Activated T-helper 1 cell treated with Interleukin-2 at 50 U/mL for 16 hours (primary cell): ENCODE measurements at regions not wholly inside any gene's neighbourhood (a gene's known extent, or its start where the extent isn't known, plus 50 kb on each side); places are given as distances from the start of the nearest gene placed in this dataset.
"Not testable (repeated sequence)": the region's sequence is repeated elsewhere in the genome, so short reads cannot be mapped to it uniquely, and the experiment has no call there.

Experiments
- DNase-seq: peaks from one replicate; pipeline ENCODE4 v3.0.0-alpha.2; 2020; ENCODE audit warnings: low read depth

GRCh38 chr11:95647355-95647754 lies 142.2 kb downstream of the FAM76B start:
- no peak for DNase-seq

- DNase-seq = no peak
These were observed 148.1 kb downstream of the FAM76B start for GRCh38 chr11:95641495-95641894.

- no peak for DNase-seq
These were observed 151.1 kb downstream of the FAM76B start for GRCh38 chr11:95638501-95638900.

- no peak for DNase-seq
These were observed 164.2 kb downstream of the FAM76B start for GRCh38 chr11:95625164-95625900.

- DNase-seq = no peak
These were observed 173.3 kb downstream of the FAM76B start for GRCh38 chr11:95616256-95616804.

GRCh38 chr11:95611827-95612226 lies 177.8 kb downstream of the FAM76B start:
- no peak for DNase-seq

GRCh38 chr11:95610185-95610584 lies 179.4 kb downstream of the FAM76B start:
- not testable (repeated sequence) for DNase-seq

GRCh38 chr11:95608093-95608492 lies 181.5 kb downstream of the FAM76B start:
- DNase-seq = no peak

- no peak for DNase-seq
These were observed 182.8 kb downstream of the FAM76B start for GRCh38 chr11:95606824-95607223.

GRCh38 chr11:95605271-95605940 lies 184.2 kb downstream of the FAM76B start:
- DNase-seq = no peak

GRCh38 chr11:95599959-95600586 lies 189.5 kb downstream of the FAM76B start:
- DNase-seq = no peak

- DNase-seq = no peak
These were observed 193.6 kb downstream of the FAM76B start for GRCh38 chr11:95595973-95596489.

- DNase-seq = no peak
These were observed 194.0 kb downstream of the FAM76B start for GRCh38 chr11:95595541-95595940.

GRCh38 chr11:95593111-95593510 lies 196.5 kb downstream of the FAM76B start:
- DNase-seq = no peak

GRCh38 chr11:95592471-95592870 lies 197.1 kb downstream of the FAM76B start:
- DNase-seq = no peak

- DNase-seq = no peak
These were observed 199.5 kb downstream of the FAM76B start for GRCh38 chr11:95589893-95590612.

GRCh38 chr11:95588821-95589220 lies 200.8 kb downstream of the FAM76B start:
- no peak for DNase-seq

GRCh38 chr11:95586661-95587060 lies 202.9 kb downstream of the FAM76B start:
- no peak for DNase-seq

GRCh38 chr11:95586155-95586554 lies 203.4 kb downstream of the FAM76B start:
- no peak for DNase-seq

GRCh38 chr11:95585752-95586077 lies 203.9 kb downstream of the FAM76B start:
- no peak for DNase-seq

- no peak for DNase-seq
These were observed 204.4 kb downstream of the FAM76B start for GRCh38 chr11:95585069-95585751.

- no peak for DNase-seq
These were observed 205.0 kb downstream of the FAM76B start for GRCh38 chr11:95584589-95584988.
